Astrocyte (in vitro differentiated cells and primary cell): ENCODE measurements at regions not wholly inside any gene's neighbourhood (a gene's known extent, or its start where the extent isn't known, plus 50 kb on each side); places are given as distances from the start of the nearest gene placed in this dataset.

Experiments
- DNase-seq: peaks from one replicate; pipeline ENCODE4 v3.0.0-alpha.2; 2010; ENCODE audit warnings: low read depth
- FAIRE-seq: peaks from 2 replicates; lab custom pipeline; 2011; peaks lifted over from hg19 to GRCh38; lab: Jason Lieb, UNC
- H2AFZ ChIP-seq: 2 replicates; pipeline ENCODE4 v1.6.0; 2012; ENCODE audit warnings: low read depth, low read length, inconsistent platforms
- H3K27ac ChIP-seq: 2 replicates; pipeline ENCODE4 v1.5.1; 2011; ENCODE audit warnings: low read depth, low read length, inconsistent platforms
- H3K27me3 ChIP-seq: 2 replicates; pipeline ENCODE4 v1.6.0; 2011; ENCODE audit warnings: low read length, inconsistent platforms; ENCODE audit not compliant: insufficient read depth
- H3K36me3 ChIP-seq: 2 replicates; pipeline ENCODE4 v1.5.1; 2011; ENCODE audit warnings: low read length, inconsistent platforms; ENCODE audit not compliant: insufficient read depth
- H3K4me1 ChIP-seq: 2 replicates; pipeline ENCODE4 v1.5.1; 2011; ENCODE audit warnings: low read length, inconsistent platforms; ENCODE audit not compliant: insufficient read depth
- H3K4me2 ChIP-seq: 2 replicates; pipeline ENCODE4 v1.6.0; 2012; ENCODE audit warnings: low read length, inconsistent platforms
- H3K4me3 ChIP-seq: 2 replicates; pipeline ENCODE4 v1.5.1; 2011; ENCODE audit warnings: low read depth, mild to moderate bottlenecking, low read length, inconsistent platforms; ENCODE audit not compliant: insufficient read depth
- H3K79me2 ChIP-seq: 2 replicates; pipeline ENCODE4 v1.6.0; 2012; ENCODE audit warnings: mild to moderate bottlenecking, low read length, inconsistent platforms; ENCODE audit not compliant: insufficient read depth
- H3K9ac ChIP-seq: 2 replicates; pipeline ENCODE4 v1.6.0; 2012; ENCODE audit warnings: mild to moderate bottlenecking, low read length, inconsistent platforms
- H3K9me3 ChIP-seq: 2 replicates; pipeline ENCODE4 v1.5.1; 2012; ENCODE audit warnings: low read depth, mild to moderate bottlenecking, low read length, inconsistent platforms; ENCODE audit not compliant: insufficient read depth
- H4K20me1 ChIP-seq: 2 replicates; pipeline ENCODE4 v1.6.0; 2012; ENCODE audit warnings: low read length, inconsistent platforms; ENCODE audit not compliant: insufficient read depth
- H3K27ac Mint-ChIP-seq: one replicate; pipeline ENCODE4 v1.8.0; 2021; ENCODE audit warnings: mild to moderate bottlenecking, mixed read lengths; ENCODE audit not compliant: unreplicated experiment
- H3K27me3 Mint-ChIP-seq: one replicate; pipeline ENCODE4 v1.8.0; 2021; ENCODE audit warnings: low read depth, mixed read lengths; ENCODE audit not compliant: unreplicated experiment
- H3K36me3 Mint-ChIP-seq: one replicate; pipeline ENCODE4 v1.8.0; 2021; ENCODE audit warnings: low read depth, mixed read lengths; ENCODE audit not compliant: unreplicated experiment
- H3K4me1 Mint-ChIP-seq: one replicate; pipeline ENCODE4 v1.8.0; 2021; ENCODE audit warnings: low read depth, mixed read lengths; ENCODE audit not compliant: unreplicated experiment
- H3K4me3 Mint-ChIP-seq: one replicate; pipeline ENCODE4 v1.8.0; 2021; ENCODE audit warnings: mild to moderate bottlenecking, moderate library complexity, mixed read lengths; ENCODE audit not compliant: unreplicated experiment
- H3K9me3 Mint-ChIP-seq: one replicate; pipeline ENCODE4 v1.8.0; 2021; ENCODE audit warnings: mild to moderate bottlenecking, mixed read lengths; ENCODE audit not compliant: unreplicated experiment
- EZH2 ChIP-seq: IDR thresholded peaks from 2 replicates; pipeline ENCODE4 v1.6.1; 2012; ENCODE audit warnings: mild to moderate bottlenecking, low read length, inconsistent platforms; ENCODE audit not compliant: insufficient read depth
- TF ChIP-seq, protein P1 (sequence below): IDR thresholded peaks from 2 replicates; pipeline ENCODE4 v1.5.1; 2011; ENCODE audit warnings: low read depth, mild to moderate bottlenecking, inconsistent platforms, low read length, moderate library complexity; ENCODE audit not compliant: insufficient read depth

DNA sequence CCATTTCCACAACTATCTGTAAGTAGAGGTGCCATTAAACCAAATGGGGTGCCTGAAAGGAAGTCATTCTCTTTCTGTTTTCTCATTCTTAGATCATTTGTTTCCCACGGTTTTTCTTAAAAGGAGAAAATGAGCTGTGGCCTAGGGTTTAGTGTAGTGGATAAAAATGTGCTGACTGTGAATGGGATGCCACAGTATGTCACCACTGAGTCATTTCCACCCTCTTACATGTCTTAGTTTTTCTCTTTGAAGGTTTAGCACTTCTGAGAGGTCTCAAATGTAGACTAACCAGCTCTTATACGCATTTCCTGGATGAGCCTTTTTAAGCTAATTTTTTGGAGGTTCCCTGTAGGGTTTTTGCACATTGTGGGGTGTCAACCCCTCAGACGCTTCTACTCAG is 244.5 kb upstream of the SPANXN1 start:
- Mint-ChIP-seq H3K4me3 (no peak overlapping the region), H3K36me3 (no peaks in the 10 kb centered on the region), H3K27ac (no peak overlapping the region), H3K4me1 (no peaks in the 10 kb centered on the region), H3K9me3 (peaks cover 3% of the 10 kb centered on the region), H3K27me3 (no peaks in the 10 kb centered on the region)
- H2AFZ ChIP-seq: no peak overlapping the region
- no peaks in the 10 kb centered on the region for H3K9me3 ChIP-seq
- no peaks in the 10 kb centered on the region for H3K36me3 ChIP-seq
- H3K4me2 ChIP-seq: peak overlapping the region; percentile 11
- no peak overlapping the region for H3K9ac ChIP-seq
- FAIRE-seq: no peak
- no peaks in the 10 kb centered on the region for H3K4me1 ChIP-seq
- no peak overlapping the region for H3K4me3 ChIP-seq
- H4K20me1 ChIP-seq: no peaks in the 10 kb centered on the region
- H3K27me3 ChIP-seq: no peaks in the 10 kb centered on the region
- peak; percentile 0 for DNase-seq
- H3K27ac ChIP-seq: peak overlapping the region; percentile 50
- H3K79me2 ChIP-seq: no peaks in the 10 kb centered on the region
- TF ChIP-seq, protein P1, sequence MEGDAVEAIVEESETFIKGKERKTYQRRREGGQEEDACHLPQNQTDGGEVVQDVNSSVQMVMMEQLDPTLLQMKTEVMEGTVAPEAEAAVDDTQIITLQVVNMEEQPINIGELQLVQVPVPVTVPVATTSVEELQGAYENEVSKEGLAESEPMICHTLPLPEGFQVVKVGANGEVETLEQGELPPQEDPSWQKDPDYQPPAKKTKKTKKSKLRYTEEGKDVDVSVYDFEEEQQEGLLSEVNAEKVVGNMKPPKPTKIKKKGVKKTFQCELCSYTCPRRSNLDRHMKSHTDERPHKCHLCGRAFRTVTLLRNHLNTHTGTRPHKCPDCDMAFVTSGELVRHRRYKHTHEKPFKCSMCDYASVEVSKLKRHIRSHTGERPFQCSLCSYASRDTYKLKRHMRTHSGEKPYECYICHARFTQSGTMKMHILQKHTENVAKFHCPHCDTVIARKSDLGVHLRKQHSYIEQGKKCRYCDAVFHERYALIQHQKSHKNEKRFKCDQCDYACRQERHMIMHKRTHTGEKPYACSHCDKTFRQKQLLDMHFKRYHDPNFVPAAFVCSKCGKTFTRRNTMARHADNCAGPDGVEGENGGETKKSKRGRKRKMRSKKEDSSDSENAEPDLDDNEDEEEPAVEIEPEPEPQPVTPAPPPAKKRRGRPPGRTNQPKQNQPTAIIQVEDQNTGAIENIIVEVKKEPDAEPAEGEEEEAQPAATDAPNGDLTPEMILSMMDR: no peak
- no peak for TF ChIP-seq EZH2

DNA sequence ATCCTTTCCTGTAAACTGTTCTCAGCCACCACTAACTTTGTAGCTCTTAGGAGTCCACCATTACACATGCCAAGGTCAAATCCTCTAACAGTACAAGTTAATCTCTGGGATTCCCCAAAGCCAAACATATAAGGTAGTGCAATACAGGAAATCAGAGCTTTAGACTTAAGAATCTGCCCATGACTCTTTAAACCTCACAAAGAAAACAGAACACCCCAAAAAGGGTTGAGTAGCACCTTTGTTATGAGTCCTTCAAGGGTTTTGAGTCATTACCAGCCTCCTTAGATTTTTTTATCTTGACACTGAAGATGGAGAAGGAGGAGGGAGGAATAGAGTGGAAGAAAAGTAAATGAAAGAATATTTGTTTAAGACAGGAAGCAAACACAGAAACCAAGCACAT is 243.9 kb upstream of the SPANXN1 start:
- Histone ChIP-seq H2AFZ (no peak overlapping the region), H3K27ac (peak overlapping the region; percentile 50), H3K9ac (no peak overlapping the region), H3K9me3 (no peaks in the 10 kb centered on the region), H3K27me3 (no peaks in the 10 kb centered on the region), H4K20me1 (no peaks in the 10 kb centered on the region), H3K4me3 (no peak overlapping the region), H3K79me2 (no peaks in the 10 kb centered on the region), H3K36me3 (no peaks in the 10 kb centered on the region), H3K4me2 (peak overlapping the region; percentile 22), H3K4me1 (no peaks in the 10 kb centered on the region)
- Mint-ChIP-seq H3K27me3 (no peaks in the 10 kb centered on the region), H3K36me3 (no peaks in the 10 kb centered on the region), H3K9me3 (peaks cover 3% of the 10 kb centered on the region), H3K27ac (no peak overlapping the region), H3K4me3 (no peak overlapping the region), H3K4me1 (no peaks in the 10 kb centered on the region)
- TF ChIP-seq, protein P1: no peak
- FAIRE-seq (peak; percentile 9), DNase-seq (no peak)

DNA sequence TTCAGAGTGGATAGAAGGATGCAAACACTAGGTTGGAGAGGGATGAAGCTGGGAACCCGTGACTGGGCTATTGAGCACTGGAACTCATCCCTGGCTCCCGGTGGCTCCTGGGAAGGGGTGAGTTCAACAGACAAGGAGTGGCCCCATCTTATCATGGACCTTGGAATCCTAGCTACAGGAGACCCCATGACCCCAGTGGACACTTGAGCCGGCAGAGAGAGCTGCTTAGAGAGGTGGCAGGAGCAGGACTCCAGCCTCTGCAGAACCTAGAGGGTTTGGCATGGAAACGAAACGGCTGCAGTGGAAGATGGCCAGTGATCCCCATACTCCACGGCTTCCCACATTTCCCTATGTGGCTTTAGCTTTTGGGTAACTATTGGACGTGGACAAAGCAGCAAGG is 205.8 kb upstream of the SPANXN1 start:
- no peak overlapping the region for H2AFZ ChIP-seq
- Mint-ChIP-seq H3K27me3 (no peaks in the 10 kb centered on the region), H3K4me1 (no peaks in the 10 kb centered on the region), H3K27ac (no peak overlapping the region), H3K4me3 (no peak overlapping the region), H3K9me3 (no peaks in the 10 kb centered on the region), H3K36me3 (no peaks in the 10 kb centered on the region)
- no peak overlapping the region for H3K4me2 ChIP-seq
- H3K9ac ChIP-seq: no peak overlapping the region
- no peaks in the 10 kb centered on the region for H3K27me3 ChIP-seq
- TF ChIP-seq EZH2: no peak
- TF ChIP-seq, protein P1: no peak
- H3K79me2 ChIP-seq: no peaks in the 10 kb centered on the region
- H3K9me3 ChIP-seq: no peaks in the 10 kb centered on the region
- H3K27ac ChIP-seq: no peak overlapping the region
- no peaks in the 10 kb centered on the region for H3K36me3 ChIP-seq
- no peak overlapping the region for H3K4me3 ChIP-seq
- H4K20me1 ChIP-seq: no peaks in the 10 kb centered on the region
- no peaks in the 10 kb centered on the region for H3K4me1 ChIP-seq
- DNase-seq: no peak
- FAIRE-seq: no peak
